PC-3 (cell line): ENCODE measurements at regions not wholly inside any gene's neighbourhood (a gene's known extent, or its start where the extent isn't known, plus 50 kb on each side); places are given as distances from the start of the nearest gene placed in this dataset.

ENCODE experiments used
- EZH2 ChIP-seq: fragments of 300-600 bp; sonication (generic); IDR thresholded peaks from one replicate; pipeline ENCODE4 v1.6.1; 2017; ENCODE audit warnings: antibody characterized with exemption, mild to moderate bottlenecking, low read length; ENCODE audit not compliant: unreplicated experiment
- EZH2phosphoT487 ChIP-seq: fragments of 300-600 bp; sonication (generic); IDR thresholded peaks from 2 replicates; pipeline ENCODE4 v1.6.1; 2018; ENCODE audit warnings: mild to moderate bottlenecking, antibody characterized with exemption, low read length, borderline replicate concordance
- TF ChIP-seq, protein P1 (sequence below): fragments of 300-600 bp; sonication (generic); conservative IDR thresholded peaks from 2 replicates; pipeline ENCODE4 v1.5.1; 2017; ENCODE audit warnings: antibody characterized with exemption, low read depth, mild to moderate bottlenecking, low read length

DNA sequence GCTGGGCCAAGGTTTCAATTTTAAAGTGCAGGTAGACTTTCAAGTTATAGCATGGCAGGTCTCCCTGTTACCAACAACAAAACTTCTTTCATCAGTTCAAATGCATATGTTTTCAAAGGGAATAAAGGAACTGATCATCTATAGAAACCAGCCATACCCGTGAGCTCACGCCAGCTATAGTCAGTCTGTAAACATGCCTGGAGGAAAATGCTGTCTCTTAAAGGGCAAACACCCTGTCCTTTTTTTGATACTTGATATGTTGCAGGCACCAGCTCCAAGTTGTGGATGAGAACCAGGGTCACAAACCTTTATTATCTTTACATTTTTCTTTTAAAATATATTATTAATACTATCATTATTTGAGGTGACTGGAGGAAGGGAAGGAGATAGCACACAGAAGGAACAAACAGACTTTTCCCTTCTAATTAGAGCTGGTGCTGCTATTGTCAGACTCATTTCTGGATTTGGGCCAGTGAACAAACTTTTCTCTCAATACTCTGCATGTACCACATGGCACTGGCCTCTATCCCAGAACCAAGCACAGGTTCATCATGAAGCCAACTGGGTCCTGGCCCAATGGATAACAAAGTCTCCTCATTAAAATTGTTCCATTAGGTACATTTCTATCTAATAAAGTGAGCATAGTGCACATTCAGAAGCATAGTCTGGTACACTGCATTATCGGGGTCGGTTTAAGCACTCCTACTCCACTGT, 1102.4 kb downstream of the SORCS3 start:
- TF ChIP-seq, protein P1, sequence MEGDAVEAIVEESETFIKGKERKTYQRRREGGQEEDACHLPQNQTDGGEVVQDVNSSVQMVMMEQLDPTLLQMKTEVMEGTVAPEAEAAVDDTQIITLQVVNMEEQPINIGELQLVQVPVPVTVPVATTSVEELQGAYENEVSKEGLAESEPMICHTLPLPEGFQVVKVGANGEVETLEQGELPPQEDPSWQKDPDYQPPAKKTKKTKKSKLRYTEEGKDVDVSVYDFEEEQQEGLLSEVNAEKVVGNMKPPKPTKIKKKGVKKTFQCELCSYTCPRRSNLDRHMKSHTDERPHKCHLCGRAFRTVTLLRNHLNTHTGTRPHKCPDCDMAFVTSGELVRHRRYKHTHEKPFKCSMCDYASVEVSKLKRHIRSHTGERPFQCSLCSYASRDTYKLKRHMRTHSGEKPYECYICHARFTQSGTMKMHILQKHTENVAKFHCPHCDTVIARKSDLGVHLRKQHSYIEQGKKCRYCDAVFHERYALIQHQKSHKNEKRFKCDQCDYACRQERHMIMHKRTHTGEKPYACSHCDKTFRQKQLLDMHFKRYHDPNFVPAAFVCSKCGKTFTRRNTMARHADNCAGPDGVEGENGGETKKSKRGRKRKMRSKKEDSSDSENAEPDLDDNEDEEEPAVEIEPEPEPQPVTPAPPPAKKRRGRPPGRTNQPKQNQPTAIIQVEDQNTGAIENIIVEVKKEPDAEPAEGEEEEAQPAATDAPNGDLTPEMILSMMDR, result no peak
- no peak for TF ChIP-seq EZH2phosphoT487
- TF ChIP-seq EZH2, result no peak
